ENCODE measurements at regions not wholly inside any gene's neighbourhood (a gene's known extent, or its start where the extent isn't known, plus 50 kb on each side); places are given as distances from the start of the nearest gene placed in this dataset.

DNA sequence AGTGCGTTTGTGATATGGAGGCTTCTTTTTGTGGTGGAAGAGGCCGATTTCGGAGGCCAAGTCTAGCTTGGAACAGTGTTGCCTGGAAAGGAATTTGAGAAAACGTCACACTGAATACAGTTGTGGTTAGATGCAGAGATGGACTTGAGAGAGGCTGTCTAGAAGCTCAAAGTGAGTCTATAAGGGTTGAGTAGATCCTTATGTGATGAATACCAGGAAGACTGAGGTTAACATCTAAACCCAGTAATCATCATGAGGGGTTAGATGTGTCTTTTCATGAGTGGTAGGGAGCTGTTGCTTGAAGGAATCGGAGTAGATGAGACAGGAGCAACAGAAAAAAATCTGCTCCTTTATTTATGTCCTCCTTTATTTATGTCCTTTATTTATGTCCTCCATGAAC lies 114.6 kb upstream of the IVNS1ABP start:
- TF ChIP-seq, protein P1, sequence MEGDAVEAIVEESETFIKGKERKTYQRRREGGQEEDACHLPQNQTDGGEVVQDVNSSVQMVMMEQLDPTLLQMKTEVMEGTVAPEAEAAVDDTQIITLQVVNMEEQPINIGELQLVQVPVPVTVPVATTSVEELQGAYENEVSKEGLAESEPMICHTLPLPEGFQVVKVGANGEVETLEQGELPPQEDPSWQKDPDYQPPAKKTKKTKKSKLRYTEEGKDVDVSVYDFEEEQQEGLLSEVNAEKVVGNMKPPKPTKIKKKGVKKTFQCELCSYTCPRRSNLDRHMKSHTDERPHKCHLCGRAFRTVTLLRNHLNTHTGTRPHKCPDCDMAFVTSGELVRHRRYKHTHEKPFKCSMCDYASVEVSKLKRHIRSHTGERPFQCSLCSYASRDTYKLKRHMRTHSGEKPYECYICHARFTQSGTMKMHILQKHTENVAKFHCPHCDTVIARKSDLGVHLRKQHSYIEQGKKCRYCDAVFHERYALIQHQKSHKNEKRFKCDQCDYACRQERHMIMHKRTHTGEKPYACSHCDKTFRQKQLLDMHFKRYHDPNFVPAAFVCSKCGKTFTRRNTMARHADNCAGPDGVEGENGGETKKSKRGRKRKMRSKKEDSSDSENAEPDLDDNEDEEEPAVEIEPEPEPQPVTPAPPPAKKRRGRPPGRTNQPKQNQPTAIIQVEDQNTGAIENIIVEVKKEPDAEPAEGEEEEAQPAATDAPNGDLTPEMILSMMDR (IDR thresholded peaks at IDR 0.05; ENCODE audit: insufficient read depth, low read length): no peak
- TF ChIP-seq GABPA (IDR thresholded peaks at IDR 0.05; ENCODE audit: low read depth) (no peak), POLR2AphosphoS5 (IDR thresholded peaks at IDR 0.05; ENCODE audit: low read depth) (no peak), SPI1 (IDR thresholded peaks at IDR 0.05; ENCODE audit: borderline replicate concordance, low read depth) (no peak)
- TF ChIP-seq, protein P2, sequence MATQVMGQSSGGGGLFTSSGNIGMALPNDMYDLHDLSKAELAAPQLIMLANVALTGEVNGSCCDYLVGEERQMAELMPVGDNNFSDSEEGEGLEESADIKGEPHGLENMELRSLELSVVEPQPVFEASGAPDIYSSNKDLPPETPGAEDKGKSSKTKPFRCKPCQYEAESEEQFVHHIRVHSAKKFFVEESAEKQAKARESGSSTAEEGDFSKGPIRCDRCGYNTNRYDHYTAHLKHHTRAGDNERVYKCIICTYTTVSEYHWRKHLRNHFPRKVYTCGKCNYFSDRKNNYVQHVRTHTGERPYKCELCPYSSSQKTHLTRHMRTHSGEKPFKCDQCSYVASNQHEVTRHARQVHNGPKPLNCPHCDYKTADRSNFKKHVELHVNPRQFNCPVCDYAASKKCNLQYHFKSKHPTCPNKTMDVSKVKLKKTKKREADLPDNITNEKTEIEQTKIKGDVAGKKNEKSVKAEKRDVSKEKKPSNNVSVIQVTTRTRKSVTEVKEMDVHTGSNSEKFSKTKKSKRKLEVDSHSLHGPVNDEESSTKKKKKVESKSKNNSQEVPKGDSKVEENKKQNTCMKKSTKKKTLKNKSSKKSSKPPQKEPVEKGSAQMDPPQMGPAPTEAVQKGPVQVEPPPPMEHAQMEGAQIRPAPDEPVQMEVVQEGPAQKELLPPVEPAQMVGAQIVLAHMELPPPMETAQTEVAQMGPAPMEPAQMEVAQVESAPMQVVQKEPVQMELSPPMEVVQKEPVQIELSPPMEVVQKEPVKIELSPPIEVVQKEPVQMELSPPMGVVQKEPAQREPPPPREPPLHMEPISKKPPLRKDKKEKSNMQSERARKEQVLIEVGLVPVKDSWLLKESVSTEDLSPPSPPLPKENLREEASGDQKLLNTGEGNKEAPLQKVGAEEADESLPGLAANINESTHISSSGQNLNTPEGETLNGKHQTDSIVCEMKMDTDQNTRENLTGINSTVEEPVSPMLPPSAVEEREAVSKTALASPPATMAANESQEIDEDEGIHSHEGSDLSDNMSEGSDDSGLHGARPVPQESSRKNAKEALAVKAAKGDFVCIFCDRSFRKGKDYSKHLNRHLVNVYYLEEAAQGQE (IDR thresholded peaks at IDR 0.05; ENCODE audit: insufficient replicate concordance, low read depth): no peak

All from HL-60 (cell line).